ENCODE measurements at regions not wholly inside any gene's neighbourhood (a gene's known extent, or its start where the extent isn't known, plus 50 kb on each side); places are given as distances from the start of the nearest gene placed in this dataset.

DNA sequence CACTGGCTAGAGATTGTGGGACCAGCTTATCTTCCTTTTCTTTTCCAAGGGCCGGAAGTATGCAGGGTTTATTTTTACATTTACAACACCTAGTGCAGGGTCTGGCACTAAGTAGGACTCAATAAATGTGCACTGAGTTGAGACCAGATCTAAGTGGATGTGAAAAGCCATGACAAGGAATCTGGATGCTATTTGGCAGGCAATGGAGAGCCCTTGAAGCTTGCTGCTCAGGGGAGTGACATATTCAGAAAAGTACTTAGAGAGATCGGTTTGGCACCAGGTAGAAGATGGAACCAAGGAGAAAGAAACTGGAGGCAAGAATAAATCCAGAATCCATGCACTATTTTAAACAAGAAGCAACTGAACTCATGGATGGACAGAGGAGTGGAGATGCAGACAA is 815.8 kb downstream of the MAFB start:
- TF ChIP-seq EZH2phosphoT487 (IDR thresholded peaks at IDR 0.05; ENCODE audit: unreplicated experiment), result no peak
- no peak for TF ChIP-seq STAT1 (IDR thresholded peaks at IDR 0.05; ENCODE audit: unreplicated experiment)
- TF ChIP-seq, protein P1, sequence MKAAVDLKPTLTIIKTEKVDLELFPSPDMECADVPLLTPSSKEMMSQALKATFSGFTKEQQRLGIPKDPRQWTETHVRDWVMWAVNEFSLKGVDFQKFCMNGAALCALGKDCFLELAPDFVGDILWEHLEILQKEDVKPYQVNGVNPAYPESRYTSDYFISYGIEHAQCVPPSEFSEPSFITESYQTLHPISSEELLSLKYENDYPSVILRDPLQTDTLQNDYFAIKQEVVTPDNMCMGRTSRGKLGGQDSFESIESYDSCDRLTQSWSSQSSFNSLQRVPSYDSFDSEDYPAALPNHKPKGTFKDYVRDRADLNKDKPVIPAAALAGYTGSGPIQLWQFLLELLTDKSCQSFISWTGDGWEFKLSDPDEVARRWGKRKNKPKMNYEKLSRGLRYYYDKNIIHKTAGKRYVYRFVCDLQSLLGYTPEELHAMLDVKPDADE (IDR thresholded peaks at IDR 0.05), result no peak
- TF ChIP-seq EZH2 (IDR thresholded peaks at IDR 0.05; ENCODE audit: low read depth, unreplicated experiment), result no peak
- no peak for TF ChIP-seq ZNF114 (CRISPR knock-in tag; IDR thresholded peaks at IDR 0.05)
- TF ChIP-seq NANOG (IDR thresholded peaks at IDR 0.05; ENCODE audit: borderline replicate concordance), result no peak
- no peak for TF ChIP-seq CTCF (conservative IDR thresholded peaks at IDR 0.05; ENCODE audit: low read depth in 2 of 2)
- TF ChIP-seq JUNB (IDR thresholded peaks at IDR 0.05; ENCODE audit: unreplicated experiment), result no peak
- TF ChIP-seq CREB1 (CRISPR knock-in tag; IDR thresholded peaks at IDR 0.05; ENCODE audit: low read depth), result no peak
- no peak for TF ChIP-seq REST (IDR thresholded peaks at IDR 0.05; ENCODE audit: unreplicated experiment)
- TF ChIP-seq ZNF331 (CRISPR knock-in tag; IDR thresholded peaks at IDR 0.05; ENCODE audit: low read depth), result no peak
- TF ChIP-seq, protein P2, sequence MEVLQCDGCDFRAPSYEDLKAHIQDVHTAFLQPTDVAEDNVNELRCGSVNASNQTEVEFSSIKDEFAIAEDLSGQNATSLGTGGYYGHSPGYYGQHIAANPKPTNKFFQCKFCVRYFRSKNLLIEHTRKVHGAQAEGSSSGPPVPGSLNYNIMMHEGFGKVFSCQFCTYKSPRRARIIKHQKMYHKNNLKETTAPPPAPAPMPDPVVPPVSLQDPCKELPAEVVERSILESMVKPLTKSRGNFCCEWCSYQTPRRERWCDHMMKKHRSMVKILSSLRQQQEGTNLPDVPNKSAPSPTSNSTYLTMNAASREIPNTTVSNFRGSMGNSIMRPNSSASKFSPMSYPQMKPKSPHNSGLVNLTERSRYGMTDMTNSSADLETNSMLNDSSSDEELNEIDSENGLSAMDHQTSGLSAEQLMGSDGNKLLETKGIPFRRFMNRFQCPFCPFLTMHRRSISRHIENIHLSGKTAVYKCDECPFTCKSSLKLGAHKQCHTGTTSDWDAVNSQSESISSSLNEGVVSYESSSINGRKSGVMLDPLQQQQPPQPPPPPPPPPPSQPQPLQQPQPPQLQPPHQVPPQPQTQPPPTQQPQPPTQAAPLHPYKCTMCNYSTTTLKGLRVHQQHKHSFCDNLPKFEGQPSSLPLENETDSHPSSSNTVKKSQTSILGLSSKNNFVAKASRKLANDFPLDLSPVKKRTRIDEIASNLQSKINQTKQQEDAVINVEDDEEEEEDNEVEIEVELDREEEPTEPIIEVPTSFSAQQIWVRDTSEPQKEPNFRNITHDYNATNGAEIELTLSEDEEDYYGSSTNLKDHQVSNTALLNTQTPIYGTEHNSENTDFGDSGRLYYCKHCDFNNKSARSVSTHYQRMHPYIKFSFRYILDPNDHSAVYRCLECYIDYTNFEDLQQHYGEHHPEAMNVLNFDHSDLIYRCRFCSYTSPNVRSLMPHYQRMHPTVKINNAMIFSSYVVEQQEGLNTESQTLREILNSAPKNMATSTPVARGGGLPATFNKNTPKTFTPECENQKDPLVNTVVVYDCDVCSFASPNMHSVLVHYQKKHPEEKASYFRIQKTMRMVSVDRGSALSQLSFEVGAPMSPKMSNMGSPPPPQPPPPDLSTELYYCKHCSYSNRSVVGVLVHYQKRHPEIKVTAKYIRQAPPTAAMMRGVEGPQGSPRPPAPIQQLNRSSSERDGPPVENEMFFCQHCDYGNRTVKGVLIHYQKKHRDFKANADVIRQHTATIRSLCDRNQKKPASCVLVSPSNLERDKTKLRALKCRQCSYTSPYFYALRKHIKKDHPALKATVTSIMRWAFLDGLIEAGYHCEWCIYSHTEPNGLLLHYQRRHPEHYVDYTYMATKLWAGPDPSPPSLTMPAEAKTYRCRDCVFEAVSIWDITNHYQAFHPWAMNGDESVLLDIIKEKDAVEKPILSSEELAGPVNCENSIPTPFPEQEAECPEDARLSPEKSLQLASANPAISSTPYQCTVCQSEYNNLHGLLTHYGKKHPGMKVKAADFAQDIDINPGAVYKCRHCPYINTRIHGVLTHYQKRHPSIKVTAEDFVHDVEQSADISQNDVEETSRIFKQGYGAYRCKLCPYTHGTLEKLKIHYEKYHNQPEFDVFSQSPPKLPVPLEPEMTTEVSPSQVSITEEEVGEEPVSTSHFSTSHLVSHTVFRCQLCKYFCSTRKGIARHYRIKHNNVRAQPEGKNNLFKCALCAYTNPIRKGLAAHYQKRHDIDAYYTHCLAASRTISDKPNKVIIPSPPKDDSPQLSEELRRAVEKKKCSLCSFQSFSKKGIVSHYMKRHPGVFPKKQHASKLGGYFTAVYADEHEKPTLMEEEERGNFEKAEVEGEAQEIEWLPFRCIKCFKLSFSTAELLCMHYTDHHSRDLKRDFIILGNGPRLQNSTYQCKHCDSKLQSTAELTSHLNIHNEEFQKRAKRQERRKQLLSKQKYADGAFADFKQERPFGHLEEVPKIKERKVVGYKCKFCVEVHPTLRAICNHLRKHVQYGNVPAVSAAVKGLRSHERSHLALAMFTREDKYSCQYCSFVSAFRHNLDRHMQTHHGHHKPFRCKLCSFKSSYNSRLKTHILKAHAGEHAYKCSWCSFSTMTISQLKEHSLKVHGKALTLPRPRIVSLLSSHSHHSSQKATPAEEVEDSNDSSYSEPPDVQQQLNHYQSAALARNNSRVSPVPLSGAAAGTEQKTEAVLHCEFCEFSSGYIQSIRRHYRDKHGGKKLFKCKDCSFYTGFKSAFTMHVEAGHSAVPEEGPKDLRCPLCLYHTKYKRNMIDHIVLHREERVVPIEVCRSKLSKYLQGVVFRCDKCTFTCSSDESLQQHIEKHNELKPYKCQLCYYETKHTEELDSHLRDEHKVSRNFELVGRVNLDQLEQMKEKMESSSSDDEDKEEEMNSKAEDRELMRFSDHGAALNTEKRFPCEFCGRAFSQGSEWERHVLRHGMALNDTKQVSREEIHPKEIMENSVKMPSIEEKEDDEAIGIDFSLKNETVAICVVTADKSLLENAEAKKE (CRISPR knock-in tag; IDR thresholded peaks at IDR 0.05), result no peak
- TF ChIP-seq POLR2AphosphoS5 (IDR thresholded peaks at IDR 0.05; ENCODE audit: low read depth), result no peak
- H3K9me2 ChIP-seq (ENCODE audit: insufficient read depth), result peaks cover under 1% of the 10 kb centered on the region; the same call in 1 of the 2 replicates
- Mint-ChIP-seq H3K36me3 (ENCODE audit: low read depth) (no peaks in the 10 kb centered on the region), H3K27ac (no peak overlapping the region), H3K27me3 (ENCODE audit: insufficient read depth, low read depth, poor library complexity) (no peaks in the 10 kb centered on the region), H3K4me3 (no peak overlapping the region), H3K4me1 (peaks cover 7% of the 10 kb centered on the region), H3K9me3 (no peaks in the 10 kb centered on the region)
- no peak overlapping the region for H3K4me3 ChIP-seq
- H3F3A ChIP-seq (replicated peaks; ENCODE audit: low read depth), result no peaks in the 10 kb centered on the region
- H2AFZ ChIP-seq, result no peak overlapping the region
- DNase-seq (ENCODE audit: low spot score) (no peak), ATAC-seq (no peak)
- no peak overlapping the region for H3K4me2 ChIP-seq
- H3K27ac ChIP-seq (ENCODE audit: low read depth), result no peak overlapping the region
- no peaks in the 10 kb centered on the region for H3K27me3 ChIP-seq (ENCODE audit: insufficient read depth)
- no peaks in the 10 kb centered on the region for H3K79me2 ChIP-seq (replicated peaks; ENCODE audit: insufficient read depth)
- 0 out of 2 replicates have a peak, but pooled peaks cover 3% of the 10 kb centered on the region for H3K4me1 ChIP-seq (ENCODE audit: insufficient read depth)
- H4K20me1 ChIP-seq (replicated peaks; ENCODE audit: insufficient read depth), result no peaks in the 10 kb centered on the region
- H3K36me3 ChIP-seq (ENCODE audit: insufficient read depth), result no peaks in the 10 kb centered on the region
